ENCODE measurements at regions not wholly inside any gene's neighbourhood (a gene's known extent, or its start where the extent isn't known, plus 50 kb on each side); places are given as distances from the start of the nearest gene placed in this dataset.

DNA sequence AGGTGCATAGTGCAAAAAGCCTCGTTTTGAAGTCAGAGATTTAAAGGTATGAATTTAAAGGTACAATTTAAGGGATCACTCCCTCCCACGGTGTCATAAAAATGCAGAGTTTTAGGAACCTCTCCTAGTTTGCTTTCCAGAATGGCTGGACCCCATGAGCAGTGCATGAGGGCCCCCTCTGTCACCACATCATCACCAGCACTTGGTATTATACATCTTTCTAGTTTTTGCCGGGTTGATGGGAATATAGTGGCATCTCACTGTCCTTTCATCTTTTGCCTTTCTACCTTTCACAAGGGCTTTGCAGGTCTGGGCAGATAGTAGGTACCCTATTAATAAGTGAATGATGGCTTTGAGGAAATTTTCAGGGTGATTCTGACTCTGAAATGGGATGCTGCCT is 103.6 kb upstream of the AGBL1 start:
- Histone ChIP-seq H3K4me1 (ENCODE audit: control insufficient read depth, insufficient read depth, low read depth, low read length) (no peaks in the 10 kb centered on the region), H2BK15ac (ENCODE audit: low read depth, poor library complexity, severe bottlenecking) (no peak overlapping the region), H3K9ac (ENCODE audit: low read length) (no peak overlapping the region), H3K4me3 (ENCODE audit: insufficient read depth in 1 of 2, low read depth in 1 of 2, low read length in 2 of 2) (no peak overlapping the region), H3K27me3 (ENCODE audit: control insufficient read depth in 1 of 2, insufficient read depth in 1 of 2, low read length in 2 of 2) (no peaks in the 10 kb centered on the region), H2BK12ac (ENCODE audit: low read length in 2 of 2) (no peak overlapping the region), H2AFZ (ENCODE audit: low read depth, low read length) (no peak overlapping the region), H4K8ac (ENCODE audit: low read length) (no peak overlapping the region), H3K18ac (ENCODE audit: low read depth in 1 of 2, low read length in 2 of 2) (no peak overlapping the region), H2BK120ac (ENCODE audit: low read depth, low read length) (no peak overlapping the region), H3K4me2 (ENCODE audit: low read length, poor library complexity, severe bottlenecking) (no peak overlapping the region), H2AK5ac (ENCODE audit: low read length, severe bottlenecking) (no peak overlapping the region), H3K14ac (ENCODE audit: low read length in 2 of 2) (no peak overlapping the region), H3K27ac (ENCODE audit: low read length, poor library complexity, severe bottlenecking) (no peak overlapping the region), H3K23ac (ENCODE audit: low read length in 2 of 2) (no peak overlapping the region), H2BK5ac (ENCODE audit: low read depth, low read length, poor library complexity, severe bottlenecking) (no peak overlapping the region), H3K4ac (ENCODE audit: low read depth in 1 of 2, low read length in 2 of 2) (no peak overlapping the region), H3K36me3 (ENCODE audit: control insufficient read depth in 1 of 2, insufficient read depth in 2 of 2, low read depth in 1 of 2, low read length in 2 of 2) (no peaks in the 10 kb centered on the region), H4K91ac (ENCODE audit: low read length) (no peak overlapping the region), H3K9me3 (ENCODE audit: control insufficient read depth, low read length) (no peaks in the 10 kb centered on the region), H3K79me1 (replicated peaks; ENCODE audit: low read length, poor library complexity, severe bottlenecking) (no peaks in the 10 kb centered on the region)
- no peak for DNase-seq
- WGBS = 60% methylated on average over 1 of the region's 3 CpGs

GRCh38 chr15:85976986-85977385 is 102.7 kb upstream of the AGBL1 start:
- H4K91ac ChIP-seq (ENCODE audit: low read length) = no peak overlapping the region
- H3K79me1 ChIP-seq (replicated peaks; ENCODE audit: low read length, poor library complexity, severe bottlenecking) = no peaks in the 10 kb centered on the region
- H3K18ac ChIP-seq (ENCODE audit: low read depth in 1 of 2, low read length in 2 of 2) = no peak overlapping the region
- H3K27ac ChIP-seq (ENCODE audit: low read length, poor library complexity, severe bottlenecking) = no peak overlapping the region
- H3K14ac ChIP-seq (ENCODE audit: low read length in 2 of 2) = no peak overlapping the region
- no peak overlapping the region for H3K23ac ChIP-seq (ENCODE audit: low read length in 2 of 2)
- H3K4me2 ChIP-seq (ENCODE audit: low read length, poor library complexity, severe bottlenecking) = no peak overlapping the region
- H2AFZ ChIP-seq (ENCODE audit: low read depth, low read length) = no peak overlapping the region
- H2BK12ac ChIP-seq (ENCODE audit: low read length in 2 of 2) = no peak overlapping the region
- no peak overlapping the region for H4K8ac ChIP-seq (ENCODE audit: low read length)
- no peak overlapping the region for H3K4me3 ChIP-seq (ENCODE audit: insufficient read depth in 1 of 2, low read depth in 1 of 2, low read length in 2 of 2)
- peaks cover 2% of the 10 kb centered on the region for H3K9me3 ChIP-seq (ENCODE audit: control insufficient read depth, low read length)
- H2BK15ac ChIP-seq (ENCODE audit: low read depth, poor library complexity, severe bottlenecking) = no peak overlapping the region
- no CpG with 5 or more reads among the region's 3 CpGs for WGBS
- no peak for DNase-seq
- no peaks in the 10 kb centered on the region for H3K4me1 ChIP-seq (ENCODE audit: control insufficient read depth, insufficient read depth, low read depth, low read length)
- H3K36me3 ChIP-seq (ENCODE audit: control insufficient read depth in 1 of 2, insufficient read depth in 2 of 2, low read depth in 1 of 2, low read length in 2 of 2) = no peaks in the 10 kb centered on the region
- H2AK5ac ChIP-seq (ENCODE audit: low read length, severe bottlenecking) = no peak overlapping the region
- no peak overlapping the region for H2BK120ac ChIP-seq (ENCODE audit: low read depth, low read length)
- no peak overlapping the region for H3K9ac ChIP-seq (ENCODE audit: low read length)
- H3K4ac ChIP-seq (ENCODE audit: low read depth in 1 of 2, low read length in 2 of 2) = no peak overlapping the region
- no peaks in the 10 kb centered on the region for H3K27me3 ChIP-seq (ENCODE audit: control insufficient read depth in 1 of 2, insufficient read depth in 1 of 2, low read length in 2 of 2)
- no peak overlapping the region for H2BK5ac ChIP-seq (ENCODE audit: low read depth, low read length, poor library complexity, severe bottlenecking)

DNA sequence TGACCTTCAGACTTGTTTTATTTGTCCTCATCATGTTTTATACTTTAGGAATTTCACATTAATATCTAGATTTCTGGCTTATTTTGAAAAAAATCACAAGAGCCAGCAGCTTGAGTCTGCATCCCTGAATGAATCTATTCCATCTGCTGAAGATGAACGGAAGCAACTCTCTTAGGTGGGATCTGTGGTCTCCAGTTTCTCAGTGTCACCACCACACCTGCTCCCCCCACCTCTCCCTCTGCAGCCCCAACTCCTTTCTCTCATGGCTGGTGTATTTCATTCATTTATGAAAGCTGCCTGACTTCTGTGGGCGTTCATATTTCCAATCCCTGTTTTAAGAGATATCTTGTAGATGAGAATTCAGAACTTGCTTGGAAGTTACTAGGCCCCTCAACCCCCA is 102.1 kb upstream of the AGBL1 start:
- Histone ChIP-seq H3K79me1 (replicated peaks; ENCODE audit: low read length, poor library complexity, severe bottlenecking) (no peaks in the 10 kb centered on the region), H2BK15ac (ENCODE audit: low read depth, poor library complexity, severe bottlenecking) (no peak overlapping the region), H3K23ac (ENCODE audit: low read length in 2 of 2) (no peak overlapping the region), H3K9ac (ENCODE audit: low read length) (no peak overlapping the region), H2AK5ac (ENCODE audit: low read length, severe bottlenecking) (no peak overlapping the region), H2AFZ (ENCODE audit: low read depth, low read length) (no peak overlapping the region), H3K4me3 (ENCODE audit: insufficient read depth in 1 of 2, low read depth in 1 of 2, low read length in 2 of 2) (no peak overlapping the region), H3K18ac (ENCODE audit: low read depth in 1 of 2, low read length in 2 of 2) (no peak overlapping the region), H3K27ac (ENCODE audit: low read length, poor library complexity, severe bottlenecking) (no peak overlapping the region), H3K4me2 (ENCODE audit: low read length, poor library complexity, severe bottlenecking) (no peak overlapping the region), H2BK120ac (ENCODE audit: low read depth, low read length) (no peak overlapping the region), H2BK12ac (ENCODE audit: low read length in 2 of 2) (no peak overlapping the region), H3K9me3 (ENCODE audit: control insufficient read depth, low read length) (peaks cover 4% of the 10 kb centered on the region), H2BK5ac (ENCODE audit: low read depth, low read length, poor library complexity, severe bottlenecking) (no peak overlapping the region), H4K8ac (ENCODE audit: low read length) (no peak overlapping the region), H3K4ac (ENCODE audit: low read depth in 1 of 2, low read length in 2 of 2) (no peak overlapping the region), H3K14ac (ENCODE audit: low read length in 2 of 2) (no peak overlapping the region), H4K91ac (ENCODE audit: low read length) (no peak overlapping the region), H3K27me3 (ENCODE audit: control insufficient read depth in 1 of 2, insufficient read depth in 1 of 2, low read length in 2 of 2) (no peaks in the 10 kb centered on the region), H3K36me3 (ENCODE audit: control insufficient read depth in 1 of 2, insufficient read depth in 2 of 2, low read depth in 1 of 2, low read length in 2 of 2) (no peaks in the 10 kb centered on the region), H3K4me1 (ENCODE audit: control insufficient read depth, insufficient read depth, low read depth, low read length) (no peaks in the 10 kb centered on the region)
- DNase-seq = no peak
- 86% methylated on average over 2 of the region's 2 CpGs for WGBS

GRCh38 chr15:85979929-85980328 is 99.7 kb upstream of the AGBL1 start:
- Histone ChIP-seq H3K27me3 (ENCODE audit: control insufficient read depth in 1 of 2, insufficient read depth in 1 of 2, low read length in 2 of 2) (no peaks in the 10 kb centered on the region), H3K4me3 (ENCODE audit: insufficient read depth in 1 of 2, low read depth in 1 of 2, low read length in 2 of 2) (no peak overlapping the region)
- no peak for DNase-seq

More at GRCh38 chr15:85979929-85980328, 99.7 kb upstream of the AGBL1 start:
- no peak overlapping the region for H3K4me2 ChIP-seq (ENCODE audit: low read length, poor library complexity, severe bottlenecking)
- no peak overlapping the region for H2AK5ac ChIP-seq (ENCODE audit: low read length, severe bottlenecking)
- no peak overlapping the region for H3K4ac ChIP-seq (ENCODE audit: low read depth in 1 of 2, low read length in 2 of 2)
- no peak overlapping the region for H3K9ac ChIP-seq (ENCODE audit: low read length)
- no peaks in the 10 kb centered on the region for H3K4me1 ChIP-seq (ENCODE audit: control insufficient read depth, insufficient read depth, low read depth, low read length)
- H3K79me1 ChIP-seq (replicated peaks; ENCODE audit: low read length, poor library complexity, severe bottlenecking) = no peaks in the 10 kb centered on the region
- no peak overlapping the region for H2AFZ ChIP-seq (ENCODE audit: low read depth, low read length)
- H4K8ac ChIP-seq (ENCODE audit: low read length) = no peak overlapping the region
- no peak overlapping the region for H3K14ac ChIP-seq (ENCODE audit: low read length in 2 of 2)
- H2BK5ac ChIP-seq (ENCODE audit: low read depth, low read length, poor library complexity, severe bottlenecking) = no peak overlapping the region
- H3K36me3 ChIP-seq (ENCODE audit: control insufficient read depth in 1 of 2, insufficient read depth in 2 of 2, low read depth in 1 of 2, low read length in 2 of 2) = no peaks in the 10 kb centered on the region
- H3K27ac ChIP-seq (ENCODE audit: low read length, poor library complexity, severe bottlenecking) = no peak overlapping the region
- H4K91ac ChIP-seq (ENCODE audit: low read length) = no peak overlapping the region
- no peak overlapping the region for H3K23ac ChIP-seq (ENCODE audit: low read length in 2 of 2)
- no peak overlapping the region for H2BK12ac ChIP-seq (ENCODE audit: low read length in 2 of 2)
- no peak overlapping the region for H2BK15ac ChIP-seq (ENCODE audit: low read depth, poor library complexity, severe bottlenecking)
- H3K18ac ChIP-seq (ENCODE audit: low read depth in 1 of 2, low read length in 2 of 2) = no peak overlapping the region
- H2BK120ac ChIP-seq (ENCODE audit: low read depth, low read length) = no peak overlapping the region
- 95% methylated on average over 3 of the region's 5 CpGs for WGBS
- peaks cover 4% of the 10 kb centered on the region for H3K9me3 ChIP-seq (ENCODE audit: control insufficient read depth, low read length)
